Body of pancreas (tissue), 4 donors: ENCODE measurements at regions not wholly inside any gene's neighbourhood (a gene's known extent, or its start where the extent isn't known, plus 50 kb on each side); places are given as distances from the start of the nearest gene placed in this dataset.

Source experiments
- POLR2A ChIP-seq, 3 donors: fragments of 450-650 bp; IDR thresholded peaks; one replicate each; pipeline ENCODE4 v1.6.1; 2016; ENCODE audit warnings: antibody characterized with exemption in 3 of 3, mild to moderate bottlenecking in 2 of 3
- TF ChIP-seq, protein P1 (sequence below), 7 experiments: fragments of 450-650 bp in 4 of 7; fragments of 200-600 bp in 3 of 7; sonication (generic) in 3 of 7; IDR thresholded peaks; one replicate each; pipeline ENCODE4 v1.5.1; 2016 to 2019; ENCODE audit warnings: antibody characterized with exemption in 7 of 7

DNA sequence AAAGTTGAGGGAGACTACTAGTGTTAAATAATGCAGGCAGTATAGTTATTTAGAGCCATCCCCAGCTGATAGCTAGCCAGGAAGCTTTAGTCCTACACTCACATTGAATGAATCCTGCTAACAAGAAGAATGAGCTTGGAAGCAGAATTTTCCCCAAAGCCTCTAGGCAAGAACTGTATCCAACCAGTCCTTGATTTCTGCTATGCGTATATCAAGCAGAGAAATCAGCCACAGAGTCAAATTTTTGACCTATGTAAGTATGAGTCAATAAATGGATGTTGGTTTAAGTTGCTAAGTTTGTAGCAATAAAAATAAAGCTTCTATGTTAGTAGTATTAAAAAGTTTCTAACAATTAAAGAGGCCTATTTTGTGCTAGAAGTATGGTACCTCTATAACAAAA lies 672.1 kb upstream of the CHD1 start:
- TF ChIP-seq POLR2A (IDR thresholded peaks at IDR 0.05), result no peak
- TF ChIP-seq, protein P1, sequence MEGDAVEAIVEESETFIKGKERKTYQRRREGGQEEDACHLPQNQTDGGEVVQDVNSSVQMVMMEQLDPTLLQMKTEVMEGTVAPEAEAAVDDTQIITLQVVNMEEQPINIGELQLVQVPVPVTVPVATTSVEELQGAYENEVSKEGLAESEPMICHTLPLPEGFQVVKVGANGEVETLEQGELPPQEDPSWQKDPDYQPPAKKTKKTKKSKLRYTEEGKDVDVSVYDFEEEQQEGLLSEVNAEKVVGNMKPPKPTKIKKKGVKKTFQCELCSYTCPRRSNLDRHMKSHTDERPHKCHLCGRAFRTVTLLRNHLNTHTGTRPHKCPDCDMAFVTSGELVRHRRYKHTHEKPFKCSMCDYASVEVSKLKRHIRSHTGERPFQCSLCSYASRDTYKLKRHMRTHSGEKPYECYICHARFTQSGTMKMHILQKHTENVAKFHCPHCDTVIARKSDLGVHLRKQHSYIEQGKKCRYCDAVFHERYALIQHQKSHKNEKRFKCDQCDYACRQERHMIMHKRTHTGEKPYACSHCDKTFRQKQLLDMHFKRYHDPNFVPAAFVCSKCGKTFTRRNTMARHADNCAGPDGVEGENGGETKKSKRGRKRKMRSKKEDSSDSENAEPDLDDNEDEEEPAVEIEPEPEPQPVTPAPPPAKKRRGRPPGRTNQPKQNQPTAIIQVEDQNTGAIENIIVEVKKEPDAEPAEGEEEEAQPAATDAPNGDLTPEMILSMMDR (IDR thresholded peaks at IDR 0.05), result no peak
